ENCODE measurements at regions not wholly inside any gene's neighbourhood (a gene's known extent, or its start where the extent isn't known, plus 50 kb on each side); places are given as distances from the start of the nearest gene placed in this dataset.
"Not testable (repeated sequence)": the region's sequence is repeated elsewhere in the genome, so short reads cannot be mapped to it uniquely, and the experiment has no call there.

GRCh38 chrX:76774912-76775311 lies 347.4 kb downstream of the MAGEE1 start:
- not testable (repeated sequence) for DNase-seq (ENCODE audit: low spot score)

- no peak for DNase-seq (ENCODE audit: low spot score)
Observed at GRCh38 chrX:76796311-76796710, 368.8 kb downstream of the MAGEE1 start.

GRCh38 chrX:76802708-76803107 lies 375.2 kb downstream of the MAGEE1 start:
- DNase-seq (ENCODE audit: low spot score) = no peak

GRCh38 chrX:76815754-76816153 lies 388.2 kb downstream of the MAGEE1 start:
- no peak for DNase-seq (ENCODE audit: low spot score)

GRCh38 chrX:76817279-76817678 lies 389.8 kb downstream of the MAGEE1 start:
- not testable (repeated sequence) for DNase-seq (ENCODE audit: low spot score)

- no peak for DNase-seq (ENCODE audit: low spot score)
Observed at GRCh38 chrX:76821276-76821675, 393.8 kb downstream of the MAGEE1 start.

GRCh38 chrX:76827672-76828071 lies 400.2 kb downstream of the MAGEE1 start:
- no peak for DNase-seq (ENCODE audit: low spot score)

GRCh38 chrX:76840902-76841301 lies 413.4 kb downstream of the MAGEE1 start:
- not testable (repeated sequence) for DNase-seq (ENCODE audit: low spot score)

- DNase-seq (ENCODE audit: low spot score) = no peak
Observed at GRCh38 chrX:76850851-76851250, 423.3 kb downstream of the MAGEE1 start.

GRCh38 chrX:76862509-76862908 lies 435.0 kb downstream of the MAGEE1 start:
- DNase-seq (ENCODE audit: low spot score) = no peak

GRCh38 chrX:76893930-76894329 lies 466.4 kb downstream of the MAGEE1 start:
- no peak for DNase-seq (ENCODE audit: low spot score)

- no peak for DNase-seq (ENCODE audit: low spot score)
Observed at GRCh38 chrX:76915836-76916235, 488.3 kb downstream of the MAGEE1 start.

GRCh38 chrX:76918033-76918432 lies 490.5 kb downstream of the MAGEE1 start:
- DNase-seq (ENCODE audit: low spot score) = no peak

- no peak for DNase-seq (ENCODE audit: low spot score)
Observed at GRCh38 chrX:76919761-76920160, 492.3 kb downstream of the MAGEE1 start.

- DNase-seq (ENCODE audit: low spot score) = no peak
Observed at GRCh38 chrX:76920607-76921006, 493.1 kb downstream of the MAGEE1 start.

GRCh38 chrX:76921176-76921575 lies 493.7 kb downstream of the MAGEE1 start:
- no peak for DNase-seq (ENCODE audit: low spot score)

- no peak for DNase-seq (ENCODE audit: low spot score)
Observed at GRCh38 chrX:76922100-76922499, 494.6 kb downstream of the MAGEE1 start.

- DNase-seq (ENCODE audit: low spot score) = not testable (repeated sequence)
Observed at GRCh38 chrX:76924616-76925015, 497.1 kb downstream of the MAGEE1 start.

GRCh38 chrX:76931518-76931917 lies 504.0 kb downstream of the MAGEE1 start:
- no peak for DNase-seq (ENCODE audit: low spot score)

GRCh38 chrX:76957485-76957884 lies 489.7 kb upstream of the FGF16 start:
- DNase-seq (ENCODE audit: low spot score) = no peak

GRCh38 chrX:76971393-76972376 lies 475.5 kb upstream of the FGF16 start:
- no peak for DNase-seq (ENCODE audit: low spot score)

- DNase-seq (ENCODE audit: low spot score) = no peak
Observed at GRCh38 chrX:76977452-76977851, 469.7 kb upstream of the FGF16 start.

- DNase-seq (ENCODE audit: low spot score) = no peak
Observed at GRCh38 chrX:76987381-76987780, 459.8 kb upstream of the FGF16 start.

- no peak for DNase-seq (ENCODE audit: low spot score)
Observed at GRCh38 chrX:76996641-76997040, 450.5 kb upstream of the FGF16 start.

All from COLO829 (cell line).